ENCODE measurements at regions not wholly inside any gene's neighbourhood (a gene's known extent, or its start where the extent isn't known, plus 50 kb on each side); places are given as distances from the start of the nearest gene placed in this dataset.

DNA sequence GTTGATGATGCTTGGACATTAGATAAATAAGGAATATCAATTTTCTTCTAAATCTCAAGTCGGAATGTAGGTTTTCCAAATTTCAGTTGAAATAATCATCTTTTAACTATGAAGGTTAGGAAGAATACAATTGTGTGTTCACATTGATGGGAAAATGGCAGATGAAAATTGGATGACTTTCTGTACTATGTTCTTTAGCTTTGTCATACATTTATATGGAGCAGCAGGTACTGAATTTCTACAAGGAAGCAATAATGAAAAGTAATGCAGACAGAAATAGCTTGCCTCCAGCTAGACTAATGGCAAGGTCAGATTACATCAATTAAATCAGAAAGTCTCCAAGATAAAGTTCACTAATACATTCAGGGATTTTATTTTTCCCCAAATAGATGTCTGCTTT is 1423.7 kb upstream of the PCDH20 start:
- Histone ChIP-seq H3K9me3 (ENCODE audit: control extremely low read depth in 1 of 5, control insufficient read depth in 4 of 5, insufficient read depth in 2 of 5, low read depth in 1 of 5, low read length in 4 of 5) (no peaks in the 10 kb centered on the region), H3K36me3 (ENCODE audit: control insufficient read depth in 4 of 4, insufficient read depth in 4 of 4, low read length in 3 of 4) (no peaks in the 10 kb centered on the region), H3K4me1 (ENCODE audit: control extremely low read depth in 1 of 4, control insufficient read depth in 4 of 4, insufficient read depth in 4 of 4, low read length in 3 of 4) (no peaks in the 10 kb centered on the region), H3K27ac (ENCODE audit: insufficient read depth in 1 of 2, low read depth in 1 of 2, low read length in 2 of 2, poor library complexity in 1 of 2, severe bottlenecking in 2 of 2) (no peak overlapping the region), H3K27me3 (replicated peaks in 2 of 5; ENCODE audit: control insufficient read depth in 4 of 5, insufficient read depth in 5 of 5, low read length in 4 of 5) (no peaks in the 10 kb centered on the region), H3K4me3 (ENCODE audit: control insufficient read depth in 1 of 7, extremely low read depth in 1 of 7, insufficient read depth in 4 of 7, low read depth in 2 of 7, low read length in 6 of 7) (no peak overlapping the region)
- WGBS (ENCODE audit: insufficient coverage) = no CpG with 5 or more reads among the region's 1 CpG
- POLR2A ChIA-PET = no interaction called here
- CTCF ChIA-PET = no interaction called here
- no peak for DNase-seq

- H3K9me3 ChIP-seq (ENCODE audit: control extremely low read depth in 1 of 5, control insufficient read depth in 4 of 5, insufficient read depth in 2 of 5, low read depth in 1 of 5, low read length in 4 of 5) = no peaks in the 10 kb centered on the region
- POLR2A ChIA-PET = no interaction called here
- CTCF ChIA-PET = no interaction called here
- no peaks in the 10 kb centered on the region for H3K27me3 ChIP-seq (replicated peaks in 2 of 5; ENCODE audit: control insufficient read depth in 4 of 5, insufficient read depth in 5 of 5, low read length in 4 of 5)
- no peak for DNase-seq
- no peak overlapping the region for H3K4me3 ChIP-seq (ENCODE audit: control insufficient read depth in 1 of 7, extremely low read depth in 1 of 7, insufficient read depth in 4 of 7, low read depth in 2 of 7, low read length in 6 of 7)
- H3K4me1 ChIP-seq (ENCODE audit: control extremely low read depth in 1 of 4, control insufficient read depth in 4 of 4, insufficient read depth in 4 of 4, low read length in 3 of 4) = no peaks in the 10 kb centered on the region
- no peak overlapping the region for H3K27ac ChIP-seq (ENCODE audit: insufficient read depth in 1 of 2, low read depth in 1 of 2, low read length in 2 of 2, poor library complexity in 1 of 2, severe bottlenecking in 2 of 2)
- no peaks in the 10 kb centered on the region for H3K36me3 ChIP-seq (ENCODE audit: control insufficient read depth in 4 of 4, insufficient read depth in 4 of 4, low read length in 3 of 4)
Observed at GRCh38 chr13:62838929-62839328, 1423.3 kb upstream of the PCDH20 start.

- Histone ChIP-seq H3K27me3 (replicated peaks in 2 of 5; ENCODE audit: control insufficient read depth in 4 of 5, insufficient read depth in 5 of 5, low read length in 4 of 5) (no peaks in the 10 kb centered on the region), H3K4me3 (ENCODE audit: control insufficient read depth in 1 of 7, extremely low read depth in 1 of 7, insufficient read depth in 4 of 7, low read depth in 2 of 7, low read length in 6 of 7) (no peak overlapping the region), H3K4me1 (ENCODE audit: control extremely low read depth in 1 of 4, control insufficient read depth in 4 of 4, insufficient read depth in 4 of 4, low read length in 3 of 4) (no peaks in the 10 kb centered on the region), H3K27ac (ENCODE audit: insufficient read depth in 1 of 2, low read depth in 1 of 2, low read length in 2 of 2, poor library complexity in 1 of 2, severe bottlenecking in 2 of 2) (no peak overlapping the region), H3K36me3 (ENCODE audit: control insufficient read depth in 4 of 4, insufficient read depth in 4 of 4, low read length in 3 of 4) (no peaks in the 10 kb centered on the region), H3K9me3 (ENCODE audit: control extremely low read depth in 1 of 5, control insufficient read depth in 4 of 5, insufficient read depth in 2 of 5, low read depth in 1 of 5, low read length in 4 of 5) (no peaks in the 10 kb centered on the region)
- ChIA-PET CTCF (no interaction called here), POLR2A (no interaction called here)
- WGBS (ENCODE audit: insufficient coverage) = no CpG with 5 or more reads among the region's 2 CpGs
- no peak for DNase-seq
Observed at GRCh38 chr13:62837895-62838294, 1422.2 kb upstream of the PCDH20 start.

- CTCF ChIA-PET = no interaction called here
- WGBS (ENCODE audit: insufficient coverage) = 100% methylated on average over 1 of the region's 2 CpGs
- no peak for DNase-seq
- H3K4me1 ChIP-seq (ENCODE audit: control extremely low read depth in 1 of 4, control insufficient read depth in 4 of 4, insufficient read depth in 4 of 4, low read length in 3 of 4) = no peaks in the 10 kb centered on the region
- no peaks in the 10 kb centered on the region for H3K27me3 ChIP-seq (replicated peaks in 2 of 5; ENCODE audit: control insufficient read depth in 4 of 5, insufficient read depth in 5 of 5, low read length in 4 of 5)
- no peaks in the 10 kb centered on the region for H3K36me3 ChIP-seq (ENCODE audit: control insufficient read depth in 4 of 4, insufficient read depth in 4 of 4, low read length in 3 of 4)
- H3K27ac ChIP-seq (ENCODE audit: insufficient read depth in 1 of 2, low read depth in 1 of 2, low read length in 2 of 2, poor library complexity in 1 of 2, severe bottlenecking in 2 of 2) = no peak overlapping the region
- no peak overlapping the region for H3K4me3 ChIP-seq (ENCODE audit: control insufficient read depth in 1 of 7, extremely low read depth in 1 of 7, insufficient read depth in 4 of 7, low read depth in 2 of 7, low read length in 6 of 7)
- H3K9me3 ChIP-seq (ENCODE audit: control extremely low read depth in 1 of 5, control insufficient read depth in 4 of 5, insufficient read depth in 2 of 5, low read depth in 1 of 5, low read length in 4 of 5) = no peaks in the 10 kb centered on the region
- POLR2A ChIA-PET = no interaction called here
Observed at GRCh38 chr13:62829486-62829885, 1413.8 kb upstream of the PCDH20 start.

- no peaks in the 10 kb centered on the region for H3K9me3 ChIP-seq (ENCODE audit: control extremely low read depth in 1 of 5, control insufficient read depth in 4 of 5, insufficient read depth in 2 of 5, low read depth in 1 of 5, low read length in 4 of 5)
- WGBS (ENCODE audit: insufficient coverage) = 89% methylated on average over 4 of the region's 5 CpGs
- H3K27ac ChIP-seq (ENCODE audit: insufficient read depth in 1 of 2, low read depth in 1 of 2, low read length in 2 of 2, poor library complexity in 1 of 2, severe bottlenecking in 2 of 2) = no peak overlapping the region
- H3K4me3 ChIP-seq (ENCODE audit: control insufficient read depth in 1 of 7, extremely low read depth in 1 of 7, insufficient read depth in 4 of 7, low read depth in 2 of 7, low read length in 6 of 7) = no peak overlapping the region
- ChIA-PET CTCF (no interaction called here), POLR2A (no interaction called here)
- H3K36me3 ChIP-seq (ENCODE audit: control insufficient read depth in 4 of 4, insufficient read depth in 4 of 4, low read length in 3 of 4) = no peaks in the 10 kb centered on the region
- peaks cover 0 to 3% (median 0%) of the 10 kb centered on the region in 4 experiments for H3K4me1 ChIP-seq (ENCODE audit: control extremely low read depth in 1 of 4, control insufficient read depth in 4 of 4, insufficient read depth in 4 of 4, low read length in 3 of 4)
- no peaks in the 10 kb centered on the region for H3K27me3 ChIP-seq (replicated peaks in 2 of 5; ENCODE audit: control insufficient read depth in 4 of 5, insufficient read depth in 5 of 5, low read length in 4 of 5)
- no peak for DNase-seq
Observed at GRCh38 chr13:62799931-62800436, 1384.3 kb upstream of the PCDH20 start.

GRCh38 chr13:62799038-62799535 is 1383.4 kb upstream of the PCDH20 start:
- CTCF ChIA-PET = interaction anchor here (0.6 kb wide), 1 partner anchor 36 kb away, joined by 3 read pairs; no protein-coding TSS in a partner anchor

DNA sequence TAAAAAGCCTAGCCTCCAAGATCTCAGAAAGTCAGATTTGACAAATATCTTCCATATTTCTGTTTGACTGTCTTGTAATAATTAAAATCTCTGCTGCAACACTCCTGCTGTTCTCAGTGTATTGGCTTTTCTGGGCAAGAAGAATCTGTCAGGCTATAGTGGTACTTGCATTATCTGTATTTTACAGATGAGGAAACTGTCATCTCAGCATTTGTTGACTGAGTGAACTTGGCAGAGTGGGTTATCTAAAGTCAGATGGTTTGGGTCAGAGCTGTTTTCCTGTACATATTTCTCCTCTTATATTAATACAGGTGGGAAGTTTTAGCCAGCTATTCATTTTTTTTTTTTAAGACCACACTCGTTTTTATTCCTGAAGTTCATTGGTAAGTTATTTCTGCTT is 1378.2 kb upstream of the PCDH20 start:
- no peaks in the 10 kb centered on the region for H3K4me1 ChIP-seq (ENCODE audit: control extremely low read depth in 1 of 4, control insufficient read depth in 4 of 4, insufficient read depth in 4 of 4, low read length in 3 of 4)
- no peaks in the 10 kb centered on the region for H3K9me3 ChIP-seq (ENCODE audit: control extremely low read depth in 1 of 5, control insufficient read depth in 4 of 5, insufficient read depth in 2 of 5, low read depth in 1 of 5, low read length in 4 of 5)
- WGBS (ENCODE audit: insufficient coverage) = no CpG with 5 or more reads among the region's 1 CpG
- H3K27me3 ChIP-seq (replicated peaks in 2 of 5; ENCODE audit: control insufficient read depth in 4 of 5, insufficient read depth in 5 of 5, low read length in 4 of 5) = no peaks in the 10 kb centered on the region
- DNase-seq = no peak
- no peaks in the 10 kb centered on the region for H3K36me3 ChIP-seq (ENCODE audit: control insufficient read depth in 4 of 4, insufficient read depth in 4 of 4, low read length in 3 of 4)
- H3K4me3 ChIP-seq (ENCODE audit: control insufficient read depth in 1 of 7, extremely low read depth in 1 of 7, insufficient read depth in 4 of 7, low read depth in 2 of 7, low read length in 6 of 7) = no peak overlapping the region
- no peak overlapping the region for H3K27ac ChIP-seq (ENCODE audit: insufficient read depth in 1 of 2, low read depth in 1 of 2, low read length in 2 of 2, poor library complexity in 1 of 2, severe bottlenecking in 2 of 2)
- POLR2A ChIA-PET = no interaction called here
- CTCF ChIA-PET = no interaction called here

More at GRCh38 chr13:62799038-62799535, 1383.4 kb upstream of the PCDH20 start:
- Histone ChIP-seq H3K4me3 (ENCODE audit: control insufficient read depth in 1 of 7, extremely low read depth in 1 of 7, insufficient read depth in 4 of 7, low read depth in 2 of 7, low read length in 6 of 7) (no peak overlapping the region), H3K27ac (ENCODE audit: insufficient read depth in 1 of 2, low read depth in 1 of 2, low read length in 2 of 2, poor library complexity in 1 of 2, severe bottlenecking in 2 of 2) (no peak overlapping the region), H3K36me3 (ENCODE audit: control insufficient read depth in 4 of 4, insufficient read depth in 4 of 4, low read length in 3 of 4) (no peaks in the 10 kb centered on the region), H3K4me1 (ENCODE audit: control extremely low read depth in 1 of 4, control insufficient read depth in 4 of 4, insufficient read depth in 4 of 4, low read length in 3 of 4) (peaks cover 0 to 3% (median 0%) of the 10 kb centered on the region in 4 experiments), H3K27me3 (replicated peaks in 2 of 5; ENCODE audit: control insufficient read depth in 4 of 5, insufficient read depth in 5 of 5, low read length in 4 of 5) (no peaks in the 10 kb centered on the region), H3K9me3 (ENCODE audit: control extremely low read depth in 1 of 5, control insufficient read depth in 4 of 5, insufficient read depth in 2 of 5, low read depth in 1 of 5, low read length in 4 of 5) (no peaks in the 10 kb centered on the region)
- WGBS (ENCODE audit: insufficient coverage) = 95% methylated on average over 6 of the region's 8 CpGs
- POLR2A ChIA-PET = no interaction called here
- no peak for DNase-seq
